ENCODE measurements at regions not wholly inside any gene's neighbourhood (a gene's known extent, or its start where the extent isn't known, plus 50 kb on each side); places are given as distances from the start of the nearest gene placed in this dataset.

DNA sequence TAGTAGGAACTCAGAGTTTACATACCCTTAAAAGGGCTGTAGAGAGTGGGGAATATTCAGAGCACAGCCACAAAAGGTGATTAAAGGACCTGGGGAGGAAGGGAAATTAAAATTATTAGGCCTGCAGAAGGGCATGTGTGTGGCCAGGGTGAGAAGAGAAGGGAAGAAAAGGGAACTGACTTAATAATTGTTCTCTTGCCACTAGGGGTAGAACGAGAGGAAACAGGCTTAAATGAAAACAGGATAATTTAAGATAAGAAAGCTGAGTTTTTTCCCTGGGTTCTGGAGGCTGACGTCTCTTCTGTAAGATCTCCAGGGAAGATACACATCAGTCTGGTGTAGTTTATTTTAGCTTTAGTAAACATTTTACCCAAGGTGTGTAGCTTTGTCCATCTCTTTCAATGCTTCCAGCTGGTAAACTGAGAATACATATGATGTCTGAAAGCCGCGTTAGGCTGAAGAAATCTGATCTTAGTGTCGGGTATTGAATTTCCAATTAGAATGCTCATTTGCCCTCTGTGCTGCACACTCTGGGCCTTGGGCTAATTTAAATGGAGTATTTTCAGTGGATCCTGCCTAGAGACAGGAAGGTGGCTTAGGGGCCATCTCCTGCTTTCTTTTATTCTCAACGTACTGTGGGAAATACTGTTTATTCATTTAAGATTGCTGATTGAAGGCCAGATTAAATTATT lies 416.8 kb downstream of the TMEM38B start:
- TF ChIP-seq, protein P1, sequence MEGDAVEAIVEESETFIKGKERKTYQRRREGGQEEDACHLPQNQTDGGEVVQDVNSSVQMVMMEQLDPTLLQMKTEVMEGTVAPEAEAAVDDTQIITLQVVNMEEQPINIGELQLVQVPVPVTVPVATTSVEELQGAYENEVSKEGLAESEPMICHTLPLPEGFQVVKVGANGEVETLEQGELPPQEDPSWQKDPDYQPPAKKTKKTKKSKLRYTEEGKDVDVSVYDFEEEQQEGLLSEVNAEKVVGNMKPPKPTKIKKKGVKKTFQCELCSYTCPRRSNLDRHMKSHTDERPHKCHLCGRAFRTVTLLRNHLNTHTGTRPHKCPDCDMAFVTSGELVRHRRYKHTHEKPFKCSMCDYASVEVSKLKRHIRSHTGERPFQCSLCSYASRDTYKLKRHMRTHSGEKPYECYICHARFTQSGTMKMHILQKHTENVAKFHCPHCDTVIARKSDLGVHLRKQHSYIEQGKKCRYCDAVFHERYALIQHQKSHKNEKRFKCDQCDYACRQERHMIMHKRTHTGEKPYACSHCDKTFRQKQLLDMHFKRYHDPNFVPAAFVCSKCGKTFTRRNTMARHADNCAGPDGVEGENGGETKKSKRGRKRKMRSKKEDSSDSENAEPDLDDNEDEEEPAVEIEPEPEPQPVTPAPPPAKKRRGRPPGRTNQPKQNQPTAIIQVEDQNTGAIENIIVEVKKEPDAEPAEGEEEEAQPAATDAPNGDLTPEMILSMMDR (IDR thresholded peaks at IDR 0.05): no peak
- TF ChIP-seq POLR2AphosphoS5 (IDR thresholded peaks at IDR 0.05) (no peak), POLR2A (IDR thresholded peaks at IDR 0.05) (no peak)
